Neuronal stem cell (in vitro differentiated cells): ENCODE measurements at regions not wholly inside any gene's neighbourhood (a gene's known extent, or its start where the extent isn't known, plus 50 kb on each side); places are given as distances from the start of the nearest gene placed in this dataset.

Source experiments
- DNase-seq: peaks from one replicate; pipeline ENCODE4 v3.0.0-alpha.2; 2013; ENCODE audit warnings: low spot score
- H2AFZ ChIP-seq: one replicate; pipeline ENCODE4 v1.6.1; 2013; ENCODE audit warnings: mild to moderate bottlenecking, low read length, inconsistent platforms
- H2AK5ac ChIP-seq: 2 replicates; pipeline ENCODE4 v1.6.1; 2013; ENCODE audit warnings: low read depth, mild to moderate bottlenecking, inconsistent platforms, low read length, moderate library complexity, mixed read lengths
- H2BK120ac ChIP-seq: 2 replicates; pipeline ENCODE4 v1.6.1; 2013; ENCODE audit warnings: low read depth, mild to moderate bottlenecking, inconsistent platforms, low read length, moderate library complexity, mixed read lengths
- H2BK12ac ChIP-seq: one replicate; pipeline ENCODE4 v1.6.1; 2013; ENCODE audit warnings: low read length, inconsistent platforms
- H2BK15ac ChIP-seq: 2 replicates; pipeline ENCODE4 v1.6.1; 2013; ENCODE audit warnings: mild to moderate bottlenecking, low read length, inconsistent platforms, mixed read lengths
- H2BK5ac ChIP-seq: one replicate; pipeline ENCODE4 v1.6.1; 2013; ENCODE audit warnings: inconsistent platforms, mild to moderate bottlenecking, low read length, moderate library complexity
- H3K14ac ChIP-seq: one replicate; pipeline ENCODE4 v1.6.1; 2013; ENCODE audit warnings: low read length, inconsistent platforms
- H3K18ac ChIP-seq: 2 replicates; pipeline ENCODE4 v1.6.1; 2013; ENCODE audit warnings: low read length, inconsistent platforms
- H3K23ac ChIP-seq: 2 replicates; pipeline ENCODE4 v1.6.1; 2013; ENCODE audit warnings: low read depth, mild to moderate bottlenecking, mixed read lengths, low read length, inconsistent platforms; ENCODE audit not compliant: poor library complexity
- H3K27ac ChIP-seq: replicated peaks from 3 replicates; pipeline ENCODE4 v1.5.1; 2013; ENCODE audit warnings: low read length, inconsistent platforms
- H3K27me3 ChIP-seq, 3 experiments: 2 replicates each; pipeline ENCODE4 v1.6.1; 2013; ENCODE audit warnings: low read length in 3 of 3, mild to moderate bottlenecking in 2 of 3, inconsistent platforms in 1 of 3, low read depth in 1 of 3, mixed read lengths in 1 of 3, moderate library complexity in 1 of 3; ENCODE audit not compliant: control insufficient read depth in 3 of 3, insufficient read depth in 3 of 3
- H3K36me3 ChIP-seq, 2 donors: replicated peaks in 1 of 2; 2 replicates each; pipeline ENCODE4 v1.6.1; 2013; ENCODE audit warnings: low read length in 2 of 2; ENCODE audit not compliant: control insufficient read depth in 2 of 2, insufficient read depth in 2 of 2
- H3K4ac ChIP-seq: 2 replicates; pipeline ENCODE4 v1.6.1; 2013; ENCODE audit warnings: inconsistent platforms, mild to moderate bottlenecking, low read length, moderate library complexity
- H3K4me1 ChIP-seq, 2 donors: 1 replicate in 1 of 2; 2 replicates in 1 of 2; pipeline ENCODE4 v1.6.1; 2013; ENCODE audit warnings: low read length in 2 of 2, low read depth in 1 of 2; ENCODE audit not compliant: control insufficient read depth in 2 of 2, insufficient read depth in 1 of 2
- H3K4me2 ChIP-seq: one replicate; pipeline ENCODE4 v1.6.1; 2013; ENCODE audit warnings: mild to moderate bottlenecking, low read length, inconsistent platforms; ENCODE audit not compliant: insufficient read depth, poor library complexity, severe bottlenecking
- H3K4me3 ChIP-seq, 2 donors: 2 replicates each; pipeline ENCODE4 v1.5.1; 2013; ENCODE audit warnings: low read length in 2 of 2, mild to moderate bottlenecking in 2 of 2, inconsistent platforms in 1 of 2, moderate library complexity in 1 of 2
- H3K79me1 ChIP-seq: one replicate; pipeline ENCODE4 v1.6.1; 2013; ENCODE audit warnings: low read depth, mild to moderate bottlenecking, inconsistent platforms, low read length, moderate library complexity
- H3K9ac ChIP-seq: one replicate; pipeline ENCODE4 v1.6.1; 2013; ENCODE audit warnings: mild to moderate bottlenecking, low read depth, low read length, inconsistent platforms; ENCODE audit not compliant: poor library complexity
- H3K9me3 ChIP-seq, 2 donors: replicated peaks in 1 of 2; 2 replicates each; pipeline versions ENCODE3 to v1.6.1; 2013; ENCODE audit warnings: low read length in 2 of 2, mild to moderate bottlenecking in 2 of 2, inconsistent platforms in 1 of 2, low read depth in 1 of 2, mixed read lengths in 1 of 2, moderate library complexity in 1 of 2; ENCODE audit not compliant: control insufficient read depth in 2 of 2, insufficient read depth in 1 of 2
- H4K8ac ChIP-seq: one replicate; pipeline ENCODE4 v1.6.1; 2013; ENCODE audit warnings: low read depth, mild to moderate bottlenecking, inconsistent platforms, low read length, moderate library complexity
- H4K91ac ChIP-seq: one replicate; pipeline ENCODE4 v1.6.1; 2013; ENCODE audit warnings: low read length, low read depth, mild to moderate bottlenecking, inconsistent platforms; ENCODE audit not compliant: poor library complexity
- WGBS, 2 donors: extraction: QIAGEN DNeasy Blood & Tissue Kit; methylation state at CpG; one replicate each; pipeline ENCODE4 v1.1.7; 2013; ENCODE audit warnings: missing lambda C conversion rate in 2 of 2, mixed read lengths in 1 of 2; ENCODE audit not compliant: insufficient read length in 2 of 2, insufficient replicate concordance in 1 of 2; ENCODE audit errors: extremely low coverage in 2 of 2; 5-methylcytosine and 5-hydroxymethylcytosine counted together

DNA sequence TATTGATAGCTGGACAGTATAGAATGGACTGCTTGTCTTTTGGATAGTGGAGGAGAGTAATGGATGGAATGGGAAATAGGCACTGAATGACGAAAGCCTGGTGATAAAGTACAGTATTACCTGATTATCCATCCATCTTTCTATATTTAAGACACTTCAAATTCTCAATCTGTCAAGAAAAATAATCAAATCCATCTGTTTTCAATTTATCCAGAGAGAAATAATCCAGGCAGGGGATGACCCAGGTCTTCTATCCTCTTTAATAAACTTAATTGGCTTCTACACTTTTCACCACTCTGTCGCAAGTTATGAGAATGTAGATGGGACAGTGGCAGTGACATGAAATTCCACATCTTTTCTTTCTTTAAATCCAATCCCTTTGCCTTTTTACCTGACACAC is 420.3 kb upstream of the PDZRN3 start:
- no peaks in the 10 kb centered on the region for H3K79me1 ChIP-seq
- H3K4me3 ChIP-seq = no peak overlapping the region
- H3K27me3 ChIP-seq = no peaks in the 10 kb centered on the region
- no peak overlapping the region for H2AK5ac ChIP-seq
- no peak overlapping the region for H2BK5ac ChIP-seq
- H4K91ac ChIP-seq = no peak overlapping the region
- H3K4me1 ChIP-seq = no peaks in the 10 kb centered on the region
- no peak overlapping the region for H3K18ac ChIP-seq
- H3K14ac ChIP-seq = no peak overlapping the region
- no peak overlapping the region for H2BK12ac ChIP-seq
- no peak overlapping the region for H2BK15ac ChIP-seq
- no peak overlapping the region for H2BK120ac ChIP-seq
- no peak overlapping the region for H3K23ac ChIP-seq
- H3K4ac ChIP-seq = no peak overlapping the region
- no peak overlapping the region for H3K27ac ChIP-seq
- H3K9me3 ChIP-seq = peaks cover 0 to 3% of the 10 kb centered on the region in 2 donors
- WGBS, 2 donors = no CpG with 5 or more reads among the region's 2 CpGs
- no peak overlapping the region for H2AFZ ChIP-seq
- no peak overlapping the region for H3K4me2 ChIP-seq
- H4K8ac ChIP-seq = no peak overlapping the region
- no peak overlapping the region for H3K9ac ChIP-seq
- no peak for DNase-seq
- no peaks in the 10 kb centered on the region for H3K36me3 ChIP-seq

GRCh38 chr3:74041068-74041675 is 416.4 kb upstream of the PDZRN3 start:
- no peak overlapping the region for H4K8ac ChIP-seq
- no peak for DNase-seq
- no peaks in the 10 kb centered on the region for H3K27me3 ChIP-seq
- H2AFZ ChIP-seq = no peak overlapping the region
- H2BK15ac ChIP-seq = no peak overlapping the region
- no peaks in the 10 kb centered on the region for H3K36me3 ChIP-seq
- no peak overlapping the region for H2BK5ac ChIP-seq
- H3K4me1 ChIP-seq = peaks cover 0 to 3% of the 10 kb centered on the region in 2 donors
- no peak overlapping the region for H3K27ac ChIP-seq
- no peak overlapping the region for H3K4me2 ChIP-seq
- H2BK120ac ChIP-seq = no peak overlapping the region
- no peak overlapping the region for H2BK12ac ChIP-seq
- no peak overlapping the region for H3K23ac ChIP-seq
- no peak overlapping the region for H3K9ac ChIP-seq
- no peak overlapping the region for H3K18ac ChIP-seq
- no peaks in the 10 kb centered on the region for H3K79me1 ChIP-seq
- H3K4me3 ChIP-seq = no peak overlapping the region
- H3K9me3 ChIP-seq = no peaks in the 10 kb centered on the region
- H2AK5ac ChIP-seq = no peak overlapping the region
- no CpG with 5 or more reads among the region's 6 CpGs for WGBS, 2 donors
- H4K91ac ChIP-seq = no peak overlapping the region
- H3K14ac ChIP-seq = no peak overlapping the region
- no peak overlapping the region for H3K4ac ChIP-seq

- no peak overlapping the region for H3K23ac ChIP-seq
- no peak overlapping the region for H2AFZ ChIP-seq
- H3K9me3 ChIP-seq = no peaks in the 10 kb centered on the region
- no peak overlapping the region for H2BK12ac ChIP-seq
- H2BK5ac ChIP-seq = no peak overlapping the region
- H2BK15ac ChIP-seq = no peak overlapping the region
- no peaks in the 10 kb centered on the region for H3K36me3 ChIP-seq
- H2BK120ac ChIP-seq = no peak overlapping the region
- H3K4me2 ChIP-seq = no peak overlapping the region
- no peak overlapping the region for H3K18ac ChIP-seq
- H3K79me1 ChIP-seq = no peaks in the 10 kb centered on the region
- H3K4me3 ChIP-seq = no peak overlapping the region
- DNase-seq = no peak
- no CpG with 5 or more reads among the region's 1 CpG for WGBS, 2 donors
- no peak overlapping the region for H4K91ac ChIP-seq
- H3K4me1 ChIP-seq = peaks cover 0 to 3% of the 10 kb centered on the region in 2 donors
- H4K8ac ChIP-seq = no peak overlapping the region
- H3K14ac ChIP-seq = no peak overlapping the region
- no peak overlapping the region for H3K4ac ChIP-seq
- H2AK5ac ChIP-seq = no peak overlapping the region
- H3K27me3 ChIP-seq = no peaks in the 10 kb centered on the region
- H3K9ac ChIP-seq = no peak overlapping the region
- H3K27ac ChIP-seq = no peak overlapping the region
Observed at GRCh38 chr3:74039105-74039504, 414.4 kb upstream of the PDZRN3 start.

GRCh38 chr3:74036568-74036967 is 411.8 kb upstream of the PDZRN3 start:
- no peak overlapping the region for H2BK120ac ChIP-seq
- H2AK5ac ChIP-seq = no peak overlapping the region
- H2AFZ ChIP-seq = no peak overlapping the region
- no peak overlapping the region for H3K23ac ChIP-seq
- H3K9me3 ChIP-seq = no peaks in the 10 kb centered on the region
- no peak for DNase-seq
- H3K9ac ChIP-seq = no peak overlapping the region
- no peak overlapping the region for H2BK15ac ChIP-seq
- no peak overlapping the region for H4K8ac ChIP-seq
- peaks cover 0 to 3% of the 10 kb centered on the region in 2 donors for H3K4me1 ChIP-seq
- no peaks in the 10 kb centered on the region for H3K36me3 ChIP-seq
- WGBS, 2 donors = no CpG with 5 or more reads among the region's 1 CpG
- H3K4ac ChIP-seq = no peak overlapping the region
- H2BK12ac ChIP-seq = no peak overlapping the region
- H3K14ac ChIP-seq = no peak overlapping the region
- H3K4me3 ChIP-seq = no peak overlapping the region
- H2BK5ac ChIP-seq = no peak overlapping the region
- no peak overlapping the region for H3K18ac ChIP-seq
- H3K27me3 ChIP-seq = no peaks in the 10 kb centered on the region
- H3K4me2 ChIP-seq = no peak overlapping the region
- H3K27ac ChIP-seq = no peak overlapping the region
- no peaks in the 10 kb centered on the region for H3K79me1 ChIP-seq
- H4K91ac ChIP-seq = no peak overlapping the region
